Thyroid gland (tissue), 4 donors: ENCODE measurements at regions not wholly inside any gene's neighbourhood (a gene's known extent, or its start where the extent isn't known, plus 50 kb on each side); places are given as distances from the start of the nearest gene placed in this dataset.

Source experiments
- DNase-seq, 2 donors: peaks; one replicate each; pipeline ENCODE4 v3.0.0-alpha.2; 2019
- H3K27ac ChIP-seq, 3 donors: fragments of 200-600 bp; sonication (generic); 1 replicate in 2 of 3; 2 replicates in 1 of 3; pipeline ENCODE4 v1.5.1; 2016 to 2019; ENCODE audit warnings: mild to moderate bottlenecking in 1 of 3, moderate library complexity in 1 of 3
- H3K27me3 ChIP-seq: fragments of 200-600 bp; sonication (generic); one replicate; pipeline ENCODE4 v1.5.1; 2019
- H3K36me3 ChIP-seq, 2 donors: fragments of 200-600 bp; sonication (generic); one replicate each; pipeline ENCODE4 v1.5.1; 2016 to 2019
- H3K4me1 ChIP-seq, 2 donors: fragments of 200-600 bp; sonication (generic); one replicate each; pipeline ENCODE4 v1.5.1; 2017 to 2019
- H3K4me3 ChIP-seq, 3 donors: fragments of 200-600 bp; sonication (generic); replicated peaks in 1 of 3; 1 replicate in 2 of 3; 2 replicates in 1 of 3; pipeline ENCODE4 v1.5.1; 2016; ENCODE audit warnings: mild to moderate bottlenecking in 1 of 3
- H3K9me3 ChIP-seq: fragments of 200-600 bp; sonication (generic); one replicate; pipeline ENCODE4 v1.5.1; 2017
- CTCF ChIP-seq, 6 experiments: fragments of 200-600 bp in 3 of 6; fragments of 450-650 bp in 3 of 6; sonication (generic) in 3 of 6; IDR thresholded peaks; one replicate each; pipeline ENCODE4 v1.5.1; 2016 to 2019; ENCODE audit warnings: antibody characterized with exemption in 6 of 6, mild to moderate bottlenecking in 2 of 6, inconsistent platforms in 1 of 6, moderate library complexity in 1 of 6
- POLR2A ChIP-seq, 2 donors: fragments of 450-650 bp; IDR thresholded peaks; one replicate each; pipeline ENCODE4 v1.6.1; 2017; ENCODE audit warnings: antibody characterized with exemption in 2 of 2, mild to moderate bottlenecking in 2 of 2, moderate library complexity in 1 of 2
- WGBS, 2 donors: methylation state at CpG; one replicate each; pipeline ENCODE4 v1.1.5; 2017; 5-methylcytosine and 5-hydroxymethylcytosine counted together
- intact Hi-C: fragments of 100-400 bp; cut with DNase I; formaldehyde crosslinking; loops from one replicate; pipeline ENCODE4 v1.15.1; 2023

GRCh38 chr18:44197832-44198611 is 482.7 kb upstream of the SETBP1 start:
- DNase-seq: peak; percentile 88 to 90

GRCh38 chr18:44198612-44199284 is 481.9 kb upstream of the SETBP1 start:
- intact Hi-C loops: no loop called here
- Histone ChIP-seq H3K36me3 (no peaks in the 10 kb centered on the region), H3K4me1 (peaks cover 10 to 11% of the 10 kb centered on the region in 2 donors), H3K27me3 (no peaks in the 10 kb centered on the region), H3K27ac (peak overlapping the region; percentile 32 to 71 (median 66)), H3K9me3 (no peaks in the 10 kb centered on the region), H3K4me3 (no peak overlapping the region)
- no peak for TF ChIP-seq POLR2A (IDR thresholded peaks at IDR 0.05)
- no peak for TF ChIP-seq CTCF (IDR thresholded peaks at IDR 0.05)
- 39 to 65% methylated on average over 3 to 4 of the region's 4 CpGs for WGBS, 2 donors
- DNase-seq: peak; percentile 37 to 42

More at GRCh38 chr18:44197832-44198611, 482.7 kb upstream of the SETBP1 start:
- Histone ChIP-seq H3K27me3 (no peaks in the 10 kb centered on the region), H3K4me3 (no peak overlapping the region), H3K9me3 (no peaks in the 10 kb centered on the region), H3K27ac (peak overlapping the region; percentile 32 to 71 (median 66)), H3K36me3 (no peaks in the 10 kb centered on the region), H3K4me1 (peaks cover 10 to 11% of the 10 kb centered on the region in 2 donors)
- 70 to 88% methylated on average over 4 to 7 of the region's 8 CpGs for WGBS, 2 donors
- no peak for TF ChIP-seq CTCF (IDR thresholded peaks at IDR 0.05)
- TF ChIP-seq POLR2A (IDR thresholded peaks at IDR 0.05): no peak
- intact Hi-C loops: no loop called here

GRCh38 chr18:44213293-44213692 is 467.4 kb upstream of the SETBP1 start:
- 89 to 93% methylated on average over 1 of the region's 1 CpG for WGBS, 2 donors
- Histone ChIP-seq H3K27ac (no peak overlapping the region), H3K36me3 (no peaks in the 10 kb centered on the region), H3K9me3 (no peaks in the 10 kb centered on the region), H3K27me3 (no peaks in the 10 kb centered on the region), H3K4me1 (peaks cover 6 to 13% of the 10 kb centered on the region in 2 donors), H3K4me3 (no peak overlapping the region)
- intact Hi-C loops: no loop called here
- TF ChIP-seq POLR2A (IDR thresholded peaks at IDR 0.05): no peak
- TF ChIP-seq CTCF (IDR thresholded peaks at IDR 0.05): no peak
- no peak for DNase-seq

GRCh38 chr18:44214396-44214795 is 466.3 kb upstream of the SETBP1 start:
- 90 to 92% methylated on average over 2 of the region's 2 CpGs for WGBS, 2 donors
- H3K36me3 ChIP-seq: no peaks in the 10 kb centered on the region
- H3K4me3 ChIP-seq: no peak overlapping the region
- DNase-seq: no peak
- H3K9me3 ChIP-seq: no peaks in the 10 kb centered on the region
- no peak for TF ChIP-seq CTCF (IDR thresholded peaks at IDR 0.05)
- no peak for TF ChIP-seq POLR2A (IDR thresholded peaks at IDR 0.05)
- intact Hi-C loops: no loop called here
- no peak overlapping the region for H3K27ac ChIP-seq
- peaks cover 6 to 13% of the 10 kb centered on the region in 2 donors for H3K4me1 ChIP-seq
- no peaks in the 10 kb centered on the region for H3K27me3 ChIP-seq

GRCh38 chr18:44216169-44216568 is 464.5 kb upstream of the SETBP1 start:
- WGBS, 2 donors: 21 to 27% methylated on average over 1 of the region's 1 CpG
- TF ChIP-seq POLR2A (IDR thresholded peaks at IDR 0.05) (no peak), CTCF (IDR thresholded peaks at IDR 0.05) (no peak)
- H3K9me3 ChIP-seq: no peaks in the 10 kb centered on the region

More at GRCh38 chr18:44216169-44216568, 464.5 kb upstream of the SETBP1 start:
- Histone ChIP-seq H3K27ac (peak overlapping the region in 1 of 3 donors; percentile 26), H3K4me3 (no peak overlapping the region), H3K4me1 (peaks cover 6 to 13% of the 10 kb centered on the region in 2 donors), H3K27me3 (no peaks in the 10 kb centered on the region), H3K36me3 (no peaks in the 10 kb centered on the region)
- intact Hi-C loops: no loop called here
- DNase-seq: no peak
